C4-2B (cell line): ENCODE measurements at regions not wholly inside any gene's neighbourhood (a gene's known extent, or its start where the extent isn't known, plus 50 kb on each side); places are given as distances from the start of the nearest gene placed in this dataset.

Source experiments
- ZFX ChIP-seq: fragments of 450-650 bp; IDR thresholded peaks from 2 replicates; pipeline ENCODE4 v1.6.1; 2017
- TF ChIP-seq, protein P1 (sequence below): fragments of 450-650 bp; conservative IDR thresholded peaks from 2 replicates; pipeline ENCODE4 v1.5.1; 2017; ENCODE audit warnings: mild to moderate bottlenecking

DNA sequence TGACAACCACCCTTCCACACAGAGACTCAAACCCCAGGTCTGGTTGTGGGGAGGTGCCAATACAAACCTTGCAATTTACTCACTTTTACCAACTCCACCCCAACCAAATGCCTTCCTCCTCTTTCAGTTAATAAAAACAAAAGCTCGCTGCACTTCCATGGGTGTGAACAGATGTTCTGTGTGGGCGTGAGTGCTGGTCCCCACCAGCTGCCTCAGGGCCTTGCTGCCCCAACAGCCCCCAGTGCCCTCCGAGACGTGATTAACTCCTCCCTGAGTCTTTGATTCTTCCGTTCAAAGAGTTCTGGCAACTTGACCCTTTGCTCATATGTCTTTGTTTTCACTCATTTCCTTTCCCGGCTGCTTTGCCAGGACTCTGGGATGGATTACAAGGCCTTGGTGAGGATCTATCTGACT is 258.9 kb upstream of the CXCR4 start:
- TF ChIP-seq, protein P1, sequence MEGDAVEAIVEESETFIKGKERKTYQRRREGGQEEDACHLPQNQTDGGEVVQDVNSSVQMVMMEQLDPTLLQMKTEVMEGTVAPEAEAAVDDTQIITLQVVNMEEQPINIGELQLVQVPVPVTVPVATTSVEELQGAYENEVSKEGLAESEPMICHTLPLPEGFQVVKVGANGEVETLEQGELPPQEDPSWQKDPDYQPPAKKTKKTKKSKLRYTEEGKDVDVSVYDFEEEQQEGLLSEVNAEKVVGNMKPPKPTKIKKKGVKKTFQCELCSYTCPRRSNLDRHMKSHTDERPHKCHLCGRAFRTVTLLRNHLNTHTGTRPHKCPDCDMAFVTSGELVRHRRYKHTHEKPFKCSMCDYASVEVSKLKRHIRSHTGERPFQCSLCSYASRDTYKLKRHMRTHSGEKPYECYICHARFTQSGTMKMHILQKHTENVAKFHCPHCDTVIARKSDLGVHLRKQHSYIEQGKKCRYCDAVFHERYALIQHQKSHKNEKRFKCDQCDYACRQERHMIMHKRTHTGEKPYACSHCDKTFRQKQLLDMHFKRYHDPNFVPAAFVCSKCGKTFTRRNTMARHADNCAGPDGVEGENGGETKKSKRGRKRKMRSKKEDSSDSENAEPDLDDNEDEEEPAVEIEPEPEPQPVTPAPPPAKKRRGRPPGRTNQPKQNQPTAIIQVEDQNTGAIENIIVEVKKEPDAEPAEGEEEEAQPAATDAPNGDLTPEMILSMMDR, result no peak
- no peak for TF ChIP-seq ZFX
